ENCODE measurements at regions not wholly inside any gene's neighbourhood (a gene's known extent, or its start where the extent isn't known, plus 50 kb on each side); places are given as distances from the start of the nearest gene placed in this dataset.
"Not testable (repeated sequence)": the region's sequence is repeated elsewhere in the genome, so short reads cannot be mapped to it uniquely, and the experiment has no call there.

DNA sequence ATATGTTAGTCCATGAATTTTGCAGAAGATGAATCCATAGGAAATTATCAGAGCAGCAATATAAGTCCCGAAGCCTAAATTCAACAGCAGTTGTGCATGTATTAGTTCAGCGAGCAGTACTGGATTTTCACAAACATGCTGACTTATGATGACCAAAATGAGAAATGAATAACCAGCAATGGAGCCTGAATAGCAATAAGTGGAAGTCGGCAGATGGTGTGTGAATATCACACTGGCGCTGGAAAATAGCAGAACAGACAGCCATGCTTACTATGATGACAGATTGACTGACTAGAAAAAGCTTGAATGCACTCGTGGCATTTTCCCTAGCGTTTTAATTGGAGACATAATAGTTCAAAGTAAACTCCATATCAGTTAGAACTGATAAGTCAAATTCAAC, 1114.5 kb downstream of the DSC3 start:
- DNase-seq (ENCODE audit: low read depth in 3 of 3, low spot score in 2 of 3), result no peak

DNA sequence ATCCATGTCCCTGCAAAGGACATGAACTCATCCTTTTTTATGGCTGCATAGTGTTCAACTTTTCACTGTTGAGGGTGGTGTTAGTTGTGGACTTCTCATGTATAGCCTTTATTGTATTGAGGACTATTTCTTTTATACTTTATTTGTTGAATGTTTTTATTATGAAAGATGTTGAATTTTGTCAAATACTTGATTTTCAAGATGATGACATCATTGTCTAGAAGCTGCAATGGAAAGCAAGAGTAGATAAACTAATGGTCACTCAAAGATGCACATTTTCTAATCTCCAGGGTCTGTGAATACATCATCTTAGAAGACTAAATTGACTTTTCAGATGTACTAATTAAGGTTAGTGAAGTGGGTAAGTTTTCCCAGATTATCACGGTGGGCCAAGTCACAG, 1117.0 kb downstream of the DSC3 start:
- no peak for DNase-seq (ENCODE audit: low read depth in 3 of 3, low spot score in 2 of 3)

DNA sequence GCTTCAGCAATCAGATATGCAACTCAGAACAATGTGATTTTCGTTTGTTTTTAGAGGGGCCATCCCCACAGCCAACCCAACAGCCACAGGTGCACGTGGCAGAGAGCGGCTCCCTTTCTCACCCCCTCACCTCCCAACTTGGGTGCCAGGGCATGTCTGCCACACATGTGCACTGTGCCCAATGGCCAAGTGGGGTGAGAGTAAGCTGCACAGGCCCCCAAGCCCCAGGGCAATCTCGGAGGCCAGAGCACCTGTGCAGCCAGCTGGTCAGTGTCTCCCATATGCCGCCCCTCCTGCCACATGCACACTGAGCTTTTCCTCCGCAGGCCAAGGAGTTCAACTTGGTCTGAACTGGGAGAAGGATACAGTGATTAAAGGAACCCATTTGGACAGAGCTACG, 1130.2 kb downstream of the DSC3 start:
- DNase-seq (ENCODE audit: low read depth in 3 of 3, low spot score in 2 of 3), result no peak

DNA sequence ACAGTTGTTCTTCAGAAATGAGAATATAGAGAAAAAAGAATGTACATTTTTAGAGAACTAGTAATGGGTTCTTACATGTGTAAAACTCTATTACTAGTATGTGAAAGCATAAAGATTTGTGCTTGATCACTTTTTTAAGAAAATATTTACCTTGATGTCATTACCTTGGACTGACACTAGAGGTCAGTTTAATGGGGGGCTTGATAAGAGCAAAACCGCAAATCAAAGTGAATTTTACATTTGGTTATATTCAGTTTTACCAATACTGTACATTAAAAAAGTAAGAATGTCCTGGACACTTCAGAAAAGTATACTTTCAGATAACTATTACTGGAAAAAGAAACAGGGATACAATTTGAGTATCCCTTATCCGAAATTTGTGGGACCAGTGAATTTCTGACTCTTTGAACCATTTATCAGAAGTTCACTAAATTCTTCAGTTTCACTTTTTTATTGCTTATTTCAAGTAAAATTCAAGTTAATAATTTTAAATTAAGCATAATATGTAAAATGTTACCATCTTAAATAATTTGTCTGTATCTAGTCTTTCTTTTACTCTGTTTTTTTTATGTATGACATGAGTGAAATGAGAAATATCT, 1149.5 kb downstream of the DSC3 start:
- no peak for DNase-seq (ENCODE audit: low read depth in 3 of 3, low spot score in 2 of 3)

DNA sequence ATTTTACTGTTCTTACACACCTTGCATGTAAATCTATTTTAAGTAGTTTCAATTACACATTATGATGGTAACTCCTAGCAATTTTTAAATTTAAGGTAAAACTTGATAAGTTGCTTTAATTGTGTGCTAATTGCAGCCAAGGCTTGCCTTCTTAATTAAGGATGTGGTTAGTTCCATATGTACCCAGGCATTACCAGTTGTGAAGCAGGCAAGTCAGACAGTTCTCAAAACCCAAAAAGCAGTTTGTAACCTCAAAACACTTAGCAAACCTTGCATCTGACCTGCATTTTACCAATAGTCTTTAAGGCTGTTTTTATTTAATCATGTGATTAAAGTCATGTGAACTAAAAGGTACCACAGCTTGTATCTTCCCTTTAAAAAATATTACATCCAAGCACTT, 1159.4 kb downstream of the DSC3 start:
- DNase-seq (ENCODE audit: low read depth in 3 of 3, low spot score in 2 of 3), result no peak

DNA sequence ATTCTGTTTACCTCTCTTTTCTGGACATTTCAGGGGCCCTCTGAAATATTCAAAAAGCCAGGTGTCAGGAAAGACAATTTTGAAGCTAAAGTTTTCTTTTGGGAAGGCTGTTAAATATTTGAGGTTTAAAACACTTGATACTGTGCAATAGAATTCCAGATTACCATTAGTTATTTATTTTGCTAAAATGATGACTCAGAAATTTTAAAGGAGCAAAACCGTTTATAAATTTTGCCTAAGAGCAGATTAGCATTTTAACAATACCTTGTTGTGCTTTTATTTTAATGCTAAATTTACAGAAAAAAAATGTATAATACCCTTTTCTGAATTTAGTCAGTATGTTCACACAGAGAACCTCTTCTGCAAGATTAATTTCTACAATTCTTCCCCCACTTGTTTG, 1159.9 kb downstream of the DSC3 start:
- DNase-seq (ENCODE audit: low read depth in 3 of 3, low spot score in 2 of 3), result no peak

DNA sequence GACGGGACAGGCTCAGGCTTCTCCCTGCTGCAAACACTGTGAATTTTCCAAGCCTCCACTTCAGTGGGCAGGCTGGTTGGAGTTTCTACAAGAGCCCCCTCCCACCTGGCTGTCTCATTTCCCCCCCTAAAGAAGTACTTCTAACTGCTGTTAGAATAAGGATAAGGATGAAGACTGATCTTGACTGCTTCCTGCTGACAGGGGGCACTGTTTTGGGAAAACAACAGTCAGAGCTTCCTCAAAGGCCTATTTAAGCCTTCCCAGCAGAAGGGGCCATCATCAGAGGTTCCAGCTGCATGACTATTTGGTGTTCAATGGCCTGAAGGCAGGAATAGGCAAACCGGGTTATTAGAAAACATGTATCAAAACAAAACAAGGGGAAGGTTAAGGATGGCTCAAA, 1162.8 kb downstream of the DSC3 start:
- DNase-seq (ENCODE audit: low read depth in 3 of 3, low spot score in 2 of 3), result no peak

DNA sequence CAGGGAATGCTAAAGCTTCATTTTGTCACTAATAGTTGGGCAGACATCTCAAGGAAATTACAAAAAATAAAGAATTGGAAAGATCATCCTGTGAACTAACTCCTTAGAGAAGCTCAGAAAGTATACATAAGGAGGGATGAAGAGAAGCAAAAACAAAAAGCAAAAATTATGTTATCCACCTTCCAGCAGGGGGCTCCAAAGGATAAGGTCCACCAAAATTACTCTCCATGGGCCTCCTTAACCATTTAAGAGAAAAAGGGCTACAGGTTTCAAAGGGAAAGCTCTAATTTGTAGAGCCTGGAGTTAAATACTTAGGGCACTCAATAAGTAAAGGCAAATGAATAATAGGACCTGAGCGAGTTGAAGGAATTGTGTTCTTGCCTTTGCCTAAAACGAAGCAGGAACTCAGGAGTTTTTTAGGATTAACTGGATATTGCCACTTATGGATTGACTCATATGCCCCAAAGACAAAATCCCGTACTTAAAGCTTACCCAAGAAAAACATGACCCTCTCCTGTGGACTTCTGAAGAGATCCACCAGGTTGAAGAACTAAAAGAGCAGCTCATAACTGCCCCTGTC, 1167.9 kb downstream of the DSC3 start:
- peak in 2 of 3 donors; percentile 10 to 24 for DNase-seq (ENCODE audit: low read depth in 3 of 3, low spot score in 2 of 3)

DNA sequence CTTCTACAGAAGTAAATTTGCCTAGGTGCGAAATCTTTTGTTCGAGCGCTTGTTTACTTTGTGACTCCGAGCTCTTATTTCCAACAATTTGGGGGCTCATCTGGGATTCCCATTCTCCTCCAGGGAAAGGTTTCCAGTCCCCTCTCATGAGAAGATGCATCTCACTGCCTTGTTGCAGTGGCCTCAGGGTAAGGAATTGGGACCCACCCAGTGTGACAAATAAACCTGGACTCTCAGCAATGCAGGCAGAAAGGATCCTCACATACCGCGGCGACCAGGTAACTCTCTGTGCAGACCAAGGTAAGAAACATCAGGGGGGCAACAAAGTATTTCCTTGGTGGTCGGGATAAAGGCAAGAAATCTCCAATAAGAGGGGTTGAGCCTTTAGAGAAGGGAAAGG, 1169.3 kb downstream of the DSC3 start:
- no peak for DNase-seq (ENCODE audit: low read depth in 3 of 3, low spot score in 2 of 3)

DNA sequence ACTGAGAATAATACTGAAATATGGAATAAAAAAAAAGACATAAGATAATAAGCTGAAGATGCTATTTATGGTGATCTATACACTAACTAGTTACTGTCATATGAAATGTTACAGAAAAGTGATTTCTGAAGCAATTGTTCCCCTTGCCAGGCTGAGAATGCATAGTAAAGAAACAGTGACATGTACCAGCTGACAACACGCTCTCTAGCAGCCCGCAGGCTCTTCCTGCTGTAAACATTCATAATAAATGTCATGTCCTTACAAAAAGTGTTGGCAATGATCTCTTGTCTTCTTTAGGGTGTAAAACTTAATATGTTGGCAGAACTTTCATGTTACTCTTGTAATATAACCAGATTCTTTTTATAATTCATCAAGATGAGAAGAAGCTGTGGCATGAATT, 1171.3 kb downstream of the DSC3 start:
- no peak for DNase-seq (ENCODE audit: low read depth in 3 of 3, low spot score in 2 of 3)

DNA sequence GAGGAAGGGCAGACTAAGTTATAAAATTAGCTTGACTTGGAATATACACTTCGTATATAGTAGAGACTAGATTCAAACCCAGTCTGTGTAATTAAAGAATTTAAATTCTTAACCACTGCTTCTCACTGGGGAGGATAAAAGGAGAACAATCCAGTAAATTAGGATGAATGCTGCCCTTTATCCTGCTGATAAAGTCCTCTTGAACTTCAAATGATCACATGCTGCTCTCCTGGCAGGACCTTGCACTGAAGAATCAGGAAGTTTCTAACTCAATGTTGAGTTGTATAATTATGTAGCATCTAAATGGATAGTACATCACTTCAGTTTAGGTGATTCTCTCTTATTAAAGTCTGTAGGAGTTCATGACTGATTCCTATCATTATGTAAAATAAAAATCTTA, 1179.7 kb downstream of the DSC3 start:
- DNase-seq (ENCODE audit: low read depth in 3 of 3, low spot score in 2 of 3), result no peak

DNA sequence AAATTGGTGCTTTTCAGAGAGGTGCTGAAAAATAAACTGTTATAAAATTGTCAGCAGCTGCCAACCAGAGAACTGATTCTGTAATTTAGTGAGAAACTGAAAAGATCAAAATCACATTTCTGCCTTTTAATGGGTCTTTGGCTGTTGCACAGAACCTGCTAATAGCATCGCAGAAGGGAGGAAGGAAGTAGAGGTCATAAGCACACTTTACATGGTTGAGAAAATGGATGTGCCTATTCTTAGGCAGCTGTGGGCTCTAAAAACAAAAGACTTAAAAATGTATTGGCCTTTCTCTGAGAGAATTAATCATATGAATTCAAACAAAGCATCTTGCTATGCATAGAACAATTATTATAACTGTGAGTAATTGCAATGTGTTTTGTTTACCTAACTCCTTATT, 1186.9 kb downstream of the DSC3 start:
- no peak for DNase-seq (ENCODE audit: low read depth in 3 of 3, low spot score in 2 of 3)

DNA sequence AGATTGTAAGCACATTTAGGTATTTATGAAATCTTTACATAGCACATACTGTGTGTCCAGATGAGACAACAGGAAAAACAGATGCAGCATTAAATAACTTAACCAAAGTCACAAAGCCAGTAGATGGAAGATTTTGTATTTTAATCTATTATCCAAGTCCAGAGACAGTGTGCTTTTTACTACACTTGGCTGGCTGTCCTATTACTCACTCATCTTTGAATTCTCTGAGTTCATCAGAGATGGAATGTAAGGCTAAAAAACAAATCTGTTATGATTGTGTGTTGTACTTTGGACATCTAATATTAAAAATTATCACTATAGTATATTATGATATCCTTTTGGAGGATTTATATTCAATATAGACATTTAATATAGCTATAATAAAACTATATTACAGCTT, 1189.4 kb downstream of the DSC3 start:
- DNase-seq (ENCODE audit: low read depth in 3 of 3, low spot score in 2 of 3), result no peak

DNA sequence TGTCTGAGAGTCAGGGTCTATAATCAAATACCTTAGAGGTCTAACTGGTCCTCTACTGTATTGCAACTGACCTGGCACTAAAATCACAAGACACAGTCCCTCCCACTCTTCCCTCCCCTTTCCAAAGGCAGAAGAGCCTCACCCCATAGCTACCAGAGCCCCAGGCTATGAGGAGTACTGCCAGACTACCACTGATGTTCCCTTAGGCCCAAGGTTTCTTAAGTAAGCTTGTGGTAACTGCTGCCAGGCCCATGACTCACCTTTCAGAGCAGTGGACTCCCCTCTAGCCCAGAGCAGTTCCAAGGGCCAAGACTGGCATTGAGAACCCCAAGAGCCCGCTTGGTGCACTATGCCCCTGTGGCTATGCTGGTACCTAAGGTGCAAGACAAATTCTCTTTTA, 1193.4 kb downstream of the DSC3 start:
- no peak for DNase-seq (ENCODE audit: low read depth in 3 of 3, low spot score in 2 of 3)

DNA sequence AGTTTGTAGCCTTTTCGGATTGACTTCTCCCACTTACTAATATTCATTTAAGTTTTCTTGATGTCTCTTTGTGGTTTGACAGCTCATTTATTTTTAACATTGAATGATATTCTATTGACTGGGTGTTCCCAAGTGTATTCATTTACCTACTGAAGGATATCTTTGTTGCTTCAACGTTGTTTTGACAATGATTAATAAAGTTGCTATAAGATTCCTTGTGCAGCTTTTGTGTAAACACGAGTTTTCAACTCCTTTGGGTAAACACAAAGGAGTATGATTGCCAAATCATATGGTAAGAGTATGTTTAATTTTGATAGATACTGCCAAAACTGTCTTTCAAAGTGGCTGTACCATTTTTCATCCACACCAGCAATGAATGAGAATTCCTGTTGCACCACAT, 1200.9 kb downstream of the DSC3 start:
- DNase-seq (ENCODE audit: low read depth in 3 of 3, low spot score in 2 of 3), result no peak

DNA sequence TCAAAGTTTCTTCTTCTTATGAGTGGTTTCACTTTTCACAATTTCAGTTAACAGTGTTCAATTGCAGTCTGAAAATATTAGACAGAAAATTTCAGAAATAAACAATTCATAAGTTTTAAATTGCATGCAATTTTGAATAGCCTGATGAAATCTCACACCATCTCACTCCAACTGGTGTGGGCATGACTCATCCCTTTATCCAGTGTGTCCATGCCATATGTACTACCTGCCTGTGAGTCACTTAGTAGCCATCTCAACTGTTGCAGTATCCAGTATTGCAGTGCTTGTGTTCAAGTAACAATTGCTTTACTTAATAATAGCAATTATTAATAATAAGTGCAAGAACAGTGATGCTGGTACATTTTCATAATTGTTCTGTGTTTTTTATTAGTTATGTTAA, 1202.5 kb downstream of the DSC3 start:
- DNase-seq (ENCODE audit: low read depth in 3 of 3, low spot score in 2 of 3), result no peak

DNA sequence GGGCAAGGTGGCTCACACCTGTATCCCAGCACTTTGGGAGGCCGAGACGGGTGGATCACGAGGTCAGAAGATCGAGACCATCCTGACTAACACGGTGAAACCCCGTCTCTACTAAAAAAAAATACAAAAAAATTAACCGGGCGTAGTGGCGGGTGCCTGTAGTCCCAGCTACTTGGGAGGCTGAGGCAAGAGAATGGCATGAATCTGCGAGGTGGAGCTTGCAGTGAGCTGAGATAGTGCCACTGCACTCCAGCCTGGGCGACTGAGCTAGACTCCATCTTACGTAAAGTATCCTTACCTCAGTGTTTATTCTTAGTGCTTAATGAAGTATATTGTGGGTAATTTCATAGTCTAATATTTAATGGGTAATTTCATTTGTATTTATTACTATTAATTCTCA, 1203.6 kb downstream of the DSC3 start:
- not testable (repeated sequence) for DNase-seq (ENCODE audit: low read depth in 3 of 3, low spot score in 2 of 3)

DNA sequence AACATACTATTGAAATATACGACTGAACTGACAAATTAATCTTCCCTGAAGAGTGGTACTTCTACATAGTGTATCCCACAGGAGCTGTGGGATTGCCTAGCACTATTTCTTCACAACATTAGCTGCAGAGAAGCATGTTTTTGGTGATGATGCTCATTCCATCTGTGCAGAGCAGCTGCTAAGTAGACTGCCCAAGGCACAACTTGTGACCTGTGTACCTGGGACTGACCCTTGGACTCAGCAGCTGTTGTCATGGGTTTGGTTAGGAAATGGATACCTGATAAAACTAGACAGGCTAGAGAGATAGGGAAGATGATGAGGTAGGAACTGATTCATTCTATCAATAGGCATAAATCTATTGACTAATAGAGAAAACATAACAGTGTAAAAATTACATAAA, 1204.0 kb downstream of the DSC3 start:
- no peak for DNase-seq (ENCODE audit: low read depth in 3 of 3, low spot score in 2 of 3)

DNA sequence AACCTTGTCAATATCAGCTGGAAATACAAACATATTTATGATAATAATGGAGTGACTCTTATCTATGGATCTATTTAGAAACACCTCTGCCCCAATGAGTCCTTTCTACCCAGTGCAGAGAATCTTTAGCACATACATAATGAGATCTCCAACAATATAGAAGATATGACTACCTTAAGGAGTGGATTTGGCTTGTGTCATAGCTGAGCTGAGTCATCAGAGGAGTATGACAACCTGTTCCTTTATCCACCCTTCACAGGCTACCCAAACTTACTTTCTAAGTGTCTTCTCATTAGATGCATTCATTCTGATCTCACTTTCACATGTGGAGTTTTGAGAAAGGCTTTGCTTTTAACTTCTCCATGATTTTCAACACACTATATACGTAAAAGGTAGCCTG, 1218.9 kb downstream of the DSC3 start:
- no peak for DNase-seq (ENCODE audit: low read depth in 3 of 3, low spot score in 2 of 3)

DNA sequence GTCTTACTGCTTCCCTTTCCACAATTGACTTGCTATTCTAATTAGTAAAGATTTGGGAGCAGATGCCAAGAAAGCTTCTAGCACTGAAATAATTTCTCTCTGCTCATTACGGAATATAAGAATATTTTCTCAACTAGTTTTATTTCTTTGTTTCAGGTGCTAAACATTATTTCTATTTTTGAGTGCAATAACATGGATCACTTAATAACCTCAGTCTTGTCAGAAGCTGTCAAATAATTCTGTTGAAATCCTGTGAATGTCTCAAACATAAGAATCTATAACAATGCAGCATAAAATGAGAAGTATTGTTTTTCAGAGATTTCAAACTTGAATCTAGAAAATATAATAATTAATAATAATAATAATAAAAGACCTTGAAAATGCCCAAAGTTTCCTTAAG, 1221.0 kb downstream of the DSC3 start:
- no peak for DNase-seq (ENCODE audit: low read depth in 3 of 3, low spot score in 2 of 3)

DNA sequence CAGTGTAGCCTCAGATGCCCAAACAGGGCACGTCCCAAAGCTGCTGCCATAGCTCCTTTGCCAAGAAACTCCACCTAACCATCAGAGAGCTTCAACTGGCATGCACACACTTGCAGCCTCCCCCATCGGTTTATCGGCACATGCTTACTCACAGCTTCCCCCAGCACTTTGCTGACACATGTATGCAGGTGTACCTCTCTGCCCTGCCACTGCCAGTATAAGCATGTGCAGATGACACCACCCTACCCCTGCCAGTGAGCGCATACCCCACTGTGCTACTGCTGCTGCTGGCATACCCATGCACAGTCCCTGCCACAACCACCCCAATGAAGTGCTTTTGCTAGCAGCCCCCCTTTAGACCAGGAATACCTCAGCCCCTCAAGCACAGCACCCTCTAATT, 1231.0 kb downstream of the DSC3 start:
- no peak for DNase-seq (ENCODE audit: low read depth in 3 of 3, low spot score in 2 of 3)

DNA sequence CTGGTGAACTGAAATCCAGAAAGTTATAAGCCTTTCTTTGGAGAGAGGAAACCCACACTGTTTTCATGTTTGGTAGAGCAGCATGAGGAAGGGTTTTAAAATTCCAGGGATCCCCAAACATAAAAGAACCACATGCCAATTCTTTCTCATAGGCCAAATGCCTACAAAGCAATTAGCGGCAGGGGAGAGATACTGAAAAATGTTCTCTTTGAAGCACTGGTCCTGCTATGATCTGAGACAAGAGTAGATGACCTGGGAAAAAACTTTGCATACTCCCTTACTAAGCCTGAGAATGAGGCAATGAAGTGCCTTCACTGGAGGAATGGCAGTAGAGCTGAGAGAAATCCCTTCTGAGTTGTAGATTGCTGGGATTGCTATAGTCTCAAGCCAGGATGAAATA, 1261.7 kb downstream of the DSC3 start:
- no peak for DNase-seq (ENCODE audit: low read depth in 3 of 3, low spot score in 2 of 3)

DNA sequence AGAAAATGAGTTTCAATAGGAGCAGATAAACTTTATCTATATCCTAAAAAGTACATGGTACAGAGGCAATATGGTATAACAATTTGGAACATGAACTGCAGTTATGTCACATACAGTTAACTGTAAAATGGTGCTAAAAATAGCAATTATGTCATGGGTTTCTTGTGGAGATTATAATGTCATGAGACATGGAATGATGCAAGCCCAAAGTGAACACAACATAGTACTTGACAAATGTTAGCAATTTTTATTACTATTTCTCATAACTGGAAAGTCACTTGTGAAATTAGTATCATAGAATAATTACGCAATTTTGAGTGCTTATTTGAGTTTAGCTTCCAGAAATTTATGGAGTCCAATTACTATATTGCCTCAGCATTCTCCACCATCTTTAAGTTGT, 1263.4 kb downstream of the DSC3 start:
- no peak for DNase-seq (ENCODE audit: low read depth in 3 of 3, low spot score in 2 of 3)
